Left lung (tissue), 4 donors: ENCODE measurements at regions not wholly inside any gene's neighbourhood (a gene's known extent, or its start where the extent isn't known, plus 50 kb on each side); places are given as distances from the start of the nearest gene placed in this dataset.

ENCODE experiments used
- ATAC-seq: fragments of 200-7000 bp; cut with Tn5 transposase; one replicate; pipeline ENCODE4 v1.9.1; 2020; ENCODE audit warnings: moderate library complexity
- DNase-seq, 4 donors: peaks; one replicate each; pipeline ENCODE4 v3.0.0-alpha.2; 2013 to 2020
- H3K27ac ChIP-seq, 2 donors: fragments of 200-600 bp; sonication (generic) in 1 of 2; one replicate each; pipeline versions ENCODE4 v1.5.0 to v1.8.0; 2020 to 2021
- H3K27me3 ChIP-seq, 2 donors: fragments of 200-600 bp; sonication (generic) in 1 of 2; one replicate each; pipeline versions ENCODE4 v1.5.0 to v1.8.0; 2020 to 2021
- H3K36me3 ChIP-seq, 2 donors: fragments of 200-600 bp; sonication (generic) in 1 of 2; one replicate each; pipeline versions ENCODE4 v1.5.0 to v1.8.0; 2020 to 2021
- H3K4me1 ChIP-seq, 2 donors: fragments of 200-600 bp; one replicate each; pipeline ENCODE4 v1.8.0; 2021
- H3K4me3 ChIP-seq, 2 donors: fragments of 200-600 bp; sonication (generic) in 1 of 2; one replicate each; pipeline versions ENCODE4 v1.5.0 to v1.8.0; 2020 to 2021; ENCODE audit warnings: mild to moderate bottlenecking in 1 of 2
- H3K9me3 ChIP-seq, 2 donors: fragments of 200-600 bp; sonication (generic) in 1 of 2; one replicate each; pipeline versions ENCODE4 v1.5.0 to v1.8.0; 2020 to 2021
- intact Hi-C, 2 donors: fragments of 100-400 bp; cut with DNase I; formaldehyde crosslinking; loops; one replicate each; pipeline versions ENCODE4 v1.11.2 to v1.14.2; 2022
- TF ChIP-seq, protein P1 (sequence below), 2 donors: fragments of 200-600 bp; sonication (generic) in 1 of 2; IDR thresholded peaks; one replicate each; pipeline versions ENCODE4 v1.5.0 to v1.8.0; 2021; ENCODE audit warnings: antibody characterized with exemption in 2 of 2
- donor health status: DM: no; HTN: yes; CAD: no.
- donor health status: DM: no; HTN: no; CAD: no.

GRCh38 chr6:23316931-23317330 lies 747.6 kb downstream of the HDGFL1 start:
- H3K9me3 ChIP-seq: no peaks in the 10 kb centered on the region
- TF ChIP-seq, protein P1, sequence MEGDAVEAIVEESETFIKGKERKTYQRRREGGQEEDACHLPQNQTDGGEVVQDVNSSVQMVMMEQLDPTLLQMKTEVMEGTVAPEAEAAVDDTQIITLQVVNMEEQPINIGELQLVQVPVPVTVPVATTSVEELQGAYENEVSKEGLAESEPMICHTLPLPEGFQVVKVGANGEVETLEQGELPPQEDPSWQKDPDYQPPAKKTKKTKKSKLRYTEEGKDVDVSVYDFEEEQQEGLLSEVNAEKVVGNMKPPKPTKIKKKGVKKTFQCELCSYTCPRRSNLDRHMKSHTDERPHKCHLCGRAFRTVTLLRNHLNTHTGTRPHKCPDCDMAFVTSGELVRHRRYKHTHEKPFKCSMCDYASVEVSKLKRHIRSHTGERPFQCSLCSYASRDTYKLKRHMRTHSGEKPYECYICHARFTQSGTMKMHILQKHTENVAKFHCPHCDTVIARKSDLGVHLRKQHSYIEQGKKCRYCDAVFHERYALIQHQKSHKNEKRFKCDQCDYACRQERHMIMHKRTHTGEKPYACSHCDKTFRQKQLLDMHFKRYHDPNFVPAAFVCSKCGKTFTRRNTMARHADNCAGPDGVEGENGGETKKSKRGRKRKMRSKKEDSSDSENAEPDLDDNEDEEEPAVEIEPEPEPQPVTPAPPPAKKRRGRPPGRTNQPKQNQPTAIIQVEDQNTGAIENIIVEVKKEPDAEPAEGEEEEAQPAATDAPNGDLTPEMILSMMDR (IDR thresholded peaks at IDR 0.05): no peak
- DNase-seq (no peak), ATAC-seq (no peak)
- no peaks in the 10 kb centered on the region for H3K36me3 ChIP-seq
- no peaks in the 10 kb centered on the region for H3K4me1 ChIP-seq
- H3K27me3 ChIP-seq: no peaks in the 10 kb centered on the region
- H3K27ac ChIP-seq: no peak overlapping the region
- intact Hi-C loops: no loop called here
- no peak overlapping the region for H3K4me3 ChIP-seq

- ATAC-seq (no peak), DNase-seq (no peak)
- TF ChIP-seq, protein P1 (IDR thresholded peaks at IDR 0.05): no peak
- Histone ChIP-seq H3K27me3 (no peaks in the 10 kb centered on the region), H3K4me1 (no peaks in the 10 kb centered on the region), H3K36me3 (no peaks in the 10 kb centered on the region), H3K4me3 (no peak overlapping the region), H3K27ac (no peak overlapping the region), H3K9me3 (no peaks in the 10 kb centered on the region)
- intact Hi-C loops: no loop called here
These were observed 750.2 kb downstream of the HDGFL1 start for GRCh38 chr6:23319582-23319981.

DNA sequence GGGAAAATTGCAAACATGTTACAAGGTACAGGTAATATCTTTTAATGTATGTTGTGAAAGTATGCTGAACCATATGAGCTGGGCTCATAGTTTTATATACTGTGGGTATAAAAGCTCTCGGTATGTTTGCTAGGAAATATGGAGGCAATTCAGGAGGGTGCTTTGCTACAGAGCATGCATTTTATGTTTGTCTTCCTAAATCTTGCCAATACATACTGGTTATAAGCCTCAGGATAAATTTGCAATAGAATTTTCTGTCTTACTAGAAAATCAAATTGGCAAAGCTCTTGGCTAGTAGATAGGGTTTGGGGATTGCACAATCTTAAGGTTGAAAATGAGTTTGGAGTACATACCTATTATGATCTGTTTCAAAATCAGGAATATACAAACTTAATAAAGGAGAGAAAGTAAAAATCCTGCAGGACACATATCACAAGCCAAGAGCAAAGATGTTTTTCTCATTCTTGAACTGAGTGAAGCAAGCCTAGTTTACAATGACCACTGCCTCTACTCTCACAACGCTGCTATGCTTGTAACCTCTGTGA lies 751.2 kb downstream of the HDGFL1 start:
- Histone ChIP-seq H3K4me1 (no peaks in the 10 kb centered on the region), H3K27me3 (no peaks in the 10 kb centered on the region), H3K9me3 (no peaks in the 10 kb centered on the region), H3K27ac (no peak overlapping the region), H3K36me3 (no peaks in the 10 kb centered on the region), H3K4me3 (no peak overlapping the region)
- TF ChIP-seq, protein P1 (IDR thresholded peaks at IDR 0.05): no peak
- intact Hi-C loops: no loop called here
- ATAC-seq (no peak), DNase-seq (no peak)

DNA sequence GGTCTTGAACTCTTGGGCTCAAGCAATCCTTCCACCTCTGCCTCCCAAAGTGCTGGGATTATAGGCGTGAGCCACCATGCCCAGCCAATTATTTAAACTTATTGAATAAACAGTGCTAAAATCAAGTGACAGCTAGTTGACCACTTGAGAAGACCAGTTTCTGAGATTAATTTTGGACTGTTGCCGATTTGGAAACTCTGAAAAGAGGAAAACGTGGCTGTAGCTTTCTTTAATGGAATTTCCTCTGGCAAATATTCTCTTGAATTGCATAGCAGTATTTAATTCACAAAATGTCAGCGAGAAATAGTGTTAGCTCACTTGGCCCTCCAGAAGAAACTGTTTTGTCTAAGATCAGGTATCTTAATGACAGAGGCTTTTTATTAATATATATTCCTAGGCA lies 754.5 kb downstream of the HDGFL1 start:
- Histone ChIP-seq H3K27me3 (no peaks in the 10 kb centered on the region), H3K9me3 (no peaks in the 10 kb centered on the region), H3K4me3 (no peak overlapping the region), H3K27ac (no peak overlapping the region), H3K4me1 (no peaks in the 10 kb centered on the region), H3K36me3 (no peaks in the 10 kb centered on the region)
- ATAC-seq (no peak), DNase-seq (no peak)
- TF ChIP-seq, protein P1 (IDR thresholded peaks at IDR 0.05): no peak
- intact Hi-C loops: no loop called here

DNA sequence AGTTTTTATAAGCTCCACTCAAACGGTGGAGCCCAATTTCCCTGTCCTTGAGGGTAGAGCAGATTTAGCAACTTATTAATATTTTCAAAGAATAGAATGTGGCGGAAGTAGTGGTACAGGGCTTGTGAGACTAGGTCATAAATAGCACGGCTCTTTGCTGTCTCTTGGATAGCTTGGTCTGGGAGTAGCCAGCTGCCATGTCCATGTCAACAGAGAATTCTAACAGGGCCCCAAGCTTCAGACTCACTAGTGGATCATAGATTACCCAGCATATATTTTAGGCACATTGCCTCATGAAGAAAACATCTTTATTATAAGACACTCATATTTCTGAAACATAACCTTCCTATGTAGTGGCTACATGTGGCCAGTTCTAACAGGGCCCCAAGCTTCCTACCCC lies 755.7 kb downstream of the HDGFL1 start:
- Histone ChIP-seq H3K9me3 (no peaks in the 10 kb centered on the region), H3K27me3 (no peaks in the 10 kb centered on the region), H3K36me3 (no peaks in the 10 kb centered on the region), H3K27ac (no peak overlapping the region), H3K4me3 (no peak overlapping the region), H3K4me1 (no peaks in the 10 kb centered on the region)
- TF ChIP-seq, protein P1 (IDR thresholded peaks at IDR 0.05): no peak
- ATAC-seq (no peak), DNase-seq (no peak)
- intact Hi-C loops: no loop called here
